H1 (cell line): ENCODE measurements at regions not wholly inside any gene's neighbourhood (a gene's known extent, or its start where the extent isn't known, plus 50 kb on each side); places are given as distances from the start of the nearest gene placed in this dataset.

Source experiments
- CTCF ChIA-PET: fragments of 300-600 bp; sonication (Branson Sonifier 250); formaldehyde crosslinking; loops from one replicate; lab custom pipeline; 2021; ENCODE audit not compliant: partially characterized antibody; lab: Charles Lee
- POLR2A ChIA-PET: fragments of 300-600 bp; sonication (Branson Sonifier 250); formaldehyde crosslinking; loops from one replicate; lab custom pipeline; 2021; ENCODE audit warnings: inconsistent platforms; ENCODE audit not compliant: partially characterized antibody; lab: Charles Lee
- DNase-seq, 2 experiments: peaks; one replicate each; pipeline versions ENCODE4 v3.0.0 to v3.0.0-alpha.2; 2010 to 2022; ENCODE audit warnings: low spot score in 2 of 2, low read depth in 1 of 2, mixed read lengths in 1 of 2
- FAIRE-seq: peaks from 2 replicates; lab custom pipeline; 2011; peaks lifted over from hg19 to GRCh38; lab: Jason Lieb, UNC
- H2AFZ ChIP-seq: 2 replicates; pipeline ENCODE4 v1.8.1; 2012; ENCODE audit warnings: low read length, inconsistent platforms
- H2AK5ac ChIP-seq: 2 replicates; pipeline ENCODE4 v1.6.1; 2013; ENCODE audit warnings: low read depth, low read length
- H2BK120ac ChIP-seq: replicated peaks from 2 replicates; pipeline ENCODE3; 2013; ENCODE audit warnings: low read depth, low read length, inconsistent platforms
- H2BK12ac ChIP-seq: 2 replicates; pipeline ENCODE4 v1.6.1; 2013; ENCODE audit warnings: low read depth, low read length
- H2BK15ac ChIP-seq: 2 replicates; pipeline ENCODE4 v1.6.1; 2013; ENCODE audit warnings: low read length
- H2BK20ac ChIP-seq: 2 replicates; pipeline ENCODE4 v1.6.1; 2013; ENCODE audit warnings: low read length
- H2BK5ac ChIP-seq: 2 replicates; pipeline ENCODE4 v1.6.1; 2013; ENCODE audit warnings: low read depth, low read length
- H3K14ac ChIP-seq: 2 replicates; pipeline ENCODE4 v1.6.1; 2013; ENCODE audit warnings: inconsistent platforms; ENCODE audit not compliant: insufficient read length
- H3K18ac ChIP-seq: 2 replicates; pipeline ENCODE4 v1.6.1; 2013; ENCODE audit warnings: low read length; ENCODE audit errors: extremely low read depth
- H3K23ac ChIP-seq: 2 replicates; pipeline ENCODE4 v1.6.1; 2013; ENCODE audit warnings: inconsistent platforms; ENCODE audit not compliant: insufficient read length
- H3K23me2 ChIP-seq: 2 replicates; pipeline ENCODE4 v1.6.1; 2013; ENCODE audit warnings: low read depth, low read length
- H3K27ac ChIP-seq: 2 replicates; pipeline ENCODE4 v1.6.1; 2011; ENCODE audit warnings: low read depth, low read length, inconsistent platforms
- H3K27me3 ChIP-seq, 4 experiments: replicated peaks in 1 of 4; 1 replicate in 1 of 4; 2 replicates in 3 of 4; pipeline versions ENCODE4 v1.6.1 to v1.8.1; 2011 to 2013; ENCODE audit warnings: low read length in 3 of 4, mild to moderate bottlenecking in 3 of 4, inconsistent platforms in 2 of 4, mixed read lengths in 2 of 4, moderate library complexity in 1 of 4; ENCODE audit not compliant: control insufficient read depth in 3 of 4, insufficient read depth in 3 of 4; ENCODE audit errors: extremely low read depth in 1 of 4
- H3K36me3 ChIP-seq, 4 experiments: 2 replicates each; pipeline versions ENCODE4 v1.6.1 to v1.8.1; 2011 to 2013; ENCODE audit warnings: mild to moderate bottlenecking in 4 of 4, low read length in 3 of 4, moderate library complexity in 2 of 4, control low read depth in 1 of 4, inconsistent platforms in 1 of 4; ENCODE audit not compliant: insufficient read depth in 4 of 4, control insufficient read depth in 2 of 4
- H3K4ac ChIP-seq: replicated peaks from 2 replicates; pipeline ENCODE3; 2013; ENCODE audit warnings: low read length, low read depth, mixed read lengths, inconsistent platforms; ENCODE audit not compliant: insufficient read length
- H3K4me1 ChIP-seq, 4 experiments: replicated peaks in 1 of 4; 1 replicate in 1 of 4; 2 replicates in 3 of 4; pipeline versions ENCODE4 v1.6.1 to v1.8.1; 2011 to 2013; ENCODE audit warnings: low read length in 3 of 4, inconsistent platforms in 2 of 4, mixed read lengths in 1 of 4; ENCODE audit not compliant: insufficient read depth in 4 of 4, control insufficient read depth in 3 of 4
- H3K4me2 ChIP-seq, 2 experiments: 2 replicates each; pipeline versions ENCODE4 v1.6.1 to v1.8.1; 2011 to 2013; ENCODE audit warnings: low read depth in 2 of 2, low read length in 2 of 2, control low read depth in 1 of 2, inconsistent platforms in 1 of 2, mild to moderate bottlenecking in 1 of 2; ENCODE audit not compliant: insufficient read depth in 1 of 2
- H3K4me3 ChIP-seq, 4 experiments: fragments of 200-600, 300-600 bp in 1 of 4; sonication (generic), shearing (Covaris generic), sonication (Bioruptor Twin) in 1 of 4; 2 replicates each; pipeline versions ENCODE4 v1.5.1 to v1.8.1; 2011 to 2016; ENCODE audit warnings: low read length in 4 of 4, low read depth in 3 of 4, control low read depth in 2 of 4, inconsistent platforms in 2 of 4, mild to moderate bottlenecking in 2 of 4, mixed read lengths in 1 of 4, moderate library complexity in 1 of 4; ENCODE audit not compliant: insufficient read depth in 2 of 4; ENCODE audit errors: extremely low read depth in 1 of 4
- H3K56ac ChIP-seq: replicated peaks from 2 replicates; pipeline ENCODE3; 2013; ENCODE audit warnings: low read depth, mild to moderate bottlenecking, mixed read lengths, low read length, inconsistent platforms; ENCODE audit not compliant: insufficient read length
- H3K79me1 ChIP-seq: 2 replicates; pipeline ENCODE4 v1.6.1; 2013; ENCODE audit warnings: low read depth, low read length, control low read depth
- H3K79me2 ChIP-seq, 2 experiments: 2 replicates each; pipeline versions ENCODE4 v1.6.1 to v1.8.1; 2012 to 2013; ENCODE audit warnings: low read length in 2 of 2, mild to moderate bottlenecking in 2 of 2, inconsistent platforms in 1 of 2; ENCODE audit not compliant: insufficient read depth in 2 of 2, control insufficient read depth in 1 of 2
- H3K9ac ChIP-seq, 4 experiments: replicated peaks in 1 of 4; 1 replicate in 1 of 4; 2 replicates in 3 of 4; pipeline versions ENCODE4 v1.6.1 to v1.8.1; 2011 to 2013; ENCODE audit warnings: low read depth in 3 of 4, low read length in 3 of 4, control low read depth in 2 of 4, mild to moderate bottlenecking in 2 of 4, moderate library complexity in 2 of 4, inconsistent platforms in 1 of 4; ENCODE audit errors: extremely low read depth in 1 of 4
- H3K9me3 ChIP-seq, 2 experiments: 2 replicates each; pipeline versions ENCODE4 v1.6.1 to v1.8.1; 2012 to 2013; ENCODE audit warnings: mild to moderate bottlenecking in 2 of 2, moderate library complexity in 2 of 2, control low read depth in 1 of 2, inconsistent platforms in 1 of 2, low read depth in 1 of 2, low read length in 1 of 2, mixed read lengths in 1 of 2; ENCODE audit not compliant: insufficient read depth in 2 of 2
- H4K20me1 ChIP-seq, 2 experiments: replicated peaks in 1 of 2; 2 replicates each; pipeline versions ENCODE3 to v1.8.1; 2011 to 2013; ENCODE audit warnings: inconsistent platforms in 2 of 2, low read length in 2 of 2, mild to moderate bottlenecking in 1 of 2; ENCODE audit not compliant: insufficient read depth in 2 of 2, control insufficient read depth in 1 of 2
- H4K5ac ChIP-seq: 2 replicates; pipeline ENCODE4 v1.6.1; 2013; ENCODE audit warnings: low read length, low read depth, mixed read lengths, inconsistent platforms; ENCODE audit not compliant: insufficient read length
- H4K8ac ChIP-seq: 2 replicates; pipeline ENCODE4 v1.8.0; 2013; ENCODE audit warnings: mild to moderate bottlenecking, moderate library complexity, low read length, inconsistent platforms; ENCODE audit not compliant: insufficient read depth; ENCODE audit errors: extremely low read depth
- H4K91ac ChIP-seq: replicated peaks from 2 replicates; pipeline ENCODE3; 2013; ENCODE audit warnings: low read length, mixed read lengths, inconsistent platforms; ENCODE audit not compliant: insufficient read length
- CEBPB ChIP-seq: IDR thresholded peaks from 2 replicates; pipeline ENCODE4 v1.6.1; 2012; ENCODE audit warnings: low read depth, low read length
- JUND ChIP-seq: IDR thresholded peaks from 2 replicates; pipeline ENCODE4 v1.6.1; 2011; ENCODE audit warnings: mild to moderate bottlenecking, improper control_type of control experiment, low read length
- NANOG ChIP-seq: IDR thresholded peaks from 2 replicates; pipeline ENCODE4 v1.6.1; 2011; ENCODE audit warnings: low read length, low read depth, mild to moderate bottlenecking, inconsistent platforms; ENCODE audit not compliant: insufficient read depth, poor library complexity, severe bottlenecking
- WGBS, 2 experiments: shearing (Covaris generic) in 1 of 2; methylation state at CpG; one replicate each; pipeline versions ENCODE4 v1.1.6 to v1.1.7; 2013 to 2015; ENCODE audit warnings: low lambda C conversion rate in 2 of 2, mixed read lengths in 2 of 2, inconsistent platforms in 1 of 2, low coverage in 1 of 2, missing lambda C conversion rate in 1 of 2; ENCODE audit not compliant: insufficient replicate concordance in 2 of 2, insufficient coverage in 1 of 2, insufficient read length in 1 of 2; ENCODE audit errors: extremely low coverage in 1 of 2, missing lambda C conversion rate in 1 of 2; 5-methylcytosine and 5-hydroxymethylcytosine counted together

- Histone ChIP-seq H3K79me1 (no peaks in the 10 kb centered on the region), H3K4me1 (no peaks in the 10 kb centered on the region), H3K27me3 (peaks cover 0 to 1% (median 0%) of the 10 kb centered on the region in 4 experiments; a peak in 1 of 7 replicates), H3K27ac (no peak overlapping the region), H2BK120ac (no peak overlapping the region), H3K36me3 (no peaks in the 10 kb centered on the region), H3K79me2 (no peaks in the 10 kb centered on the region), H2AFZ (no peak overlapping the region), H4K5ac (no peak overlapping the region), H2BK20ac (no peak overlapping the region), H4K91ac (no peak overlapping the region), H3K14ac (no peak overlapping the region), H4K8ac (no peak overlapping the region), H3K23ac (no peak overlapping the region), H3K9ac (no peak overlapping the region), H2BK12ac (no peak overlapping the region), H2BK15ac (no peak overlapping the region), H3K56ac (no peak overlapping the region), H3K23me2 (no peaks in the 10 kb centered on the region), H3K4ac (no peak overlapping the region), H2AK5ac (no peak overlapping the region), H3K18ac (no peak overlapping the region), H3K4me2 (no peak overlapping the region), H2BK5ac (no peak overlapping the region), H3K4me3 (no peak overlapping the region), H4K20me1 (no peaks in the 10 kb centered on the region), H3K9me3 (peaks cover 54 to 55% of the 10 kb centered on the region in 2 experiments)
- POLR2A ChIA-PET, result no interaction called here
- DNase-seq (no peak), FAIRE-seq (no peak)
- WGBS, 2 experiments, result 71% methylated on average over 1 of the region's 1 CpG; no CpG with 5 or more reads in 1 of the 2 experiments
- TF ChIP-seq JUND (no peak), NANOG (no peak), CEBPB (no peak)
- CTCF ChIA-PET, result no interaction called here
Measured at GRCh38 chr16:35411156-35411555, 1951.7 kb downstream of the TP53TG3F start.
